ENCODE measurements at regions not wholly inside any gene's neighbourhood (a gene's known extent, or its start where the extent isn't known, plus 50 kb on each side); places are given as distances from the start of the nearest gene placed in this dataset.

GRCh38 chr11:127362754-127363308 is 362.3 kb upstream of the KIRREL3 start:
- Histone ChIP-seq H3K27ac (no peak overlapping the region), H3K4me3 (no peak overlapping the region), H3K27me3 (no peaks in the 10 kb centered on the region), H3K9me3 (no peaks in the 10 kb centered on the region), H3K36me3 (no peaks in the 10 kb centered on the region), H3K4me1 (no peaks in the 10 kb centered on the region)
- no peak for DNase-seq
- no peak for TF ChIP-seq POLR2A (IDR thresholded peaks at IDR 0.05)
- TF ChIP-seq CTCF (IDR thresholded peaks at IDR 0.05): no peak
- intact Hi-C loops (cut with DNase I; ENCODE audit: low total_unique reads): no loop called here

DNA sequence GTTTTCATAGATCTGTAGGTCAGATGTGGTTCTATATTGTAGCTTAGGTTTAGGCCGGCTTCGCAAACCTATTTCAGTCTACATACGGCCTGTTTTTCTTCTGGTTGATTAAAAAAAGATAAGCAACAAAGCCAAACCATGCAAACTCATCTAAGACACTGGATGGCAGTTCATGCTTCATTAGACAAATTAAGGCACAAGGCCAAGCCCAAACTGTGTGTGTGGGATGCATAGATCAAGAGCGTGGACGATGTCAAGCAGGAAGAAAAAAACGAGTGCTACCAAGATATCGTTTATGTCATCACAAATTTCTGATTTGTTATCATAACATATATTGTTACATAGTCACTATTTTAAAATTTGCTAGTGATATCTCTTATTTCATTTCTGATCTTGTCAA is 357.6 kb upstream of the KIRREL3 start:
- intact Hi-C loops (cut with DNase I; ENCODE audit: low total_unique reads): no loop called here
- H3K27me3 ChIP-seq: no peaks in the 10 kb centered on the region
- no peak for TF ChIP-seq CTCF (IDR thresholded peaks at IDR 0.05)
- TF ChIP-seq POLR2A (IDR thresholded peaks at IDR 0.05): no peak

GRCh38 chr11:127350476-127350875 is 349.9 kb upstream of the KIRREL3 start:
- no peaks in the 10 kb centered on the region for H3K27me3 ChIP-seq
- H3K4me3 ChIP-seq: no peak overlapping the region
- no peak for TF ChIP-seq POLR2A (IDR thresholded peaks at IDR 0.05)
- no peak for TF ChIP-seq CTCF (IDR thresholded peaks at IDR 0.05)
- intact Hi-C loops (cut with DNase I; ENCODE audit: low total_unique reads): no loop called here
- no peaks in the 10 kb centered on the region for H3K36me3 ChIP-seq
- no peaks in the 10 kb centered on the region for H3K4me1 ChIP-seq
- H3K9me3 ChIP-seq: no peaks in the 10 kb centered on the region
- H3K27ac ChIP-seq: no peak overlapping the region
- DNase-seq: no peak

More for the DNA sequence above, 357.6 kb upstream of the KIRREL3 start:
- no peak for DNase-seq
- Histone ChIP-seq H3K4me1 (no peaks in the 10 kb centered on the region), H3K4me3 (no peak overlapping the region), H3K36me3 (no peaks in the 10 kb centered on the region), H3K27ac (no peak overlapping the region), H3K9me3 (no peaks in the 10 kb centered on the region)

DNA sequence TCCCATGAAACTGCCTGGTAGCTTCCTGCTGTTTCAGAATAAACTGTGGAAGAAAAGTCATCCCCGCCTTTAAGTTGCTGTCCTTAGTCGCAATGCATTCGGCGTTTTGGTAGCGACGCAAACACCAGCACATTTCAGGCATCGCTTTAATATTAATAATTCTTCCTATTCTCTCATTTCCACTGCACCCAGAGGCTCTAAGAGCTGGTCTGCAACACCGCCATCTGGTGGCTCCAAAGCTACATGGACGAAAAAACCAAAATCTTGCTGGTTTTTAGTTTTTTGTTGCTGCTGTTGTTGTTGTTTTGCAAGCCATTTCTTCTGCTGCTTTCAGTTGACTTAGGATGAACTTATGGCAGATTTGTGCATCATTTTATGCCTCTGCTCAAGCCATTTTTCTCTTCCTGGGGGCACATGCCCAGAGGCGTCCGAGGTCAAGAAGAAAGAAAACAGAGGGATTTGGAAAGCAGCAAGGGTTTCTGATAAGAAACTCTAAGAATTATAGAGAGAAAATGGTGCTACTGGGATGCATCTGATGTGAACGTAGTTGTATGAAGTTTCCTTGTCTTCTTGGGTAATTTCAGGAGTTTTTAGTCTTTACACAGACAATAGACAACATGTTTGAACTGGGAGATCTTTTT is 345.4 kb upstream of the KIRREL3 start:
- no peak overlapping the region for H3K4me3 ChIP-seq
- H3K27me3 ChIP-seq: no peaks in the 10 kb centered on the region
- no peak for DNase-seq
- H3K27ac ChIP-seq: no peak overlapping the region
- peak; percentile 24 to 47 (median 34) for TF ChIP-seq CTCF (IDR thresholded peaks at IDR 0.05)
- no peak for TF ChIP-seq POLR2A (IDR thresholded peaks at IDR 0.05)
- H3K36me3 ChIP-seq: no peaks in the 10 kb centered on the region
- intact Hi-C loops (cut with DNase I; ENCODE audit: low total_unique reads): no loop called here
- H3K9me3 ChIP-seq: no peaks in the 10 kb centered on the region
- H3K4me1 ChIP-seq: no peaks in the 10 kb centered on the region

- no peak overlapping the region for H3K27ac ChIP-seq
- H3K9me3 ChIP-seq: no peaks in the 10 kb centered on the region
- TF ChIP-seq POLR2A (IDR thresholded peaks at IDR 0.05) (no peak), CTCF (IDR thresholded peaks at IDR 0.05) (no peak)
- no peaks in the 10 kb centered on the region for H3K4me1 ChIP-seq
- intact Hi-C loops (cut with DNase I; ENCODE audit: low total_unique reads): no loop called here
- H3K4me3 ChIP-seq: no peak overlapping the region
- H3K36me3 ChIP-seq: no peaks in the 10 kb centered on the region
- no peaks in the 10 kb centered on the region for H3K27me3 ChIP-seq
- no peak for DNase-seq
These were observed 339.9 kb upstream of the KIRREL3 start for GRCh38 chr11:127340438-127340837.

Data from uterus (tissue), 3 donors.